GM18867 (cell line): ENCODE measurements at regions not wholly inside any gene's neighbourhood (a gene's known extent, or its start where the extent isn't known, plus 50 kb on each side); places are given as distances from the start of the nearest gene placed in this dataset.
"Not testable (repeated sequence)": the region's sequence is repeated elsewhere in the genome, so short reads cannot be mapped to it uniquely, and the experiment has no call there.

Source experiments
- ATAC-seq: cut with Tn5 transposase; IDR thresholded peaks from one replicate; pipeline ENCODE4 v1.9.1; 2021; ENCODE audit warnings: mild to moderate bottlenecking, moderate library complexity; ENCODE audit not compliant: unreplicated experiment

DNA sequence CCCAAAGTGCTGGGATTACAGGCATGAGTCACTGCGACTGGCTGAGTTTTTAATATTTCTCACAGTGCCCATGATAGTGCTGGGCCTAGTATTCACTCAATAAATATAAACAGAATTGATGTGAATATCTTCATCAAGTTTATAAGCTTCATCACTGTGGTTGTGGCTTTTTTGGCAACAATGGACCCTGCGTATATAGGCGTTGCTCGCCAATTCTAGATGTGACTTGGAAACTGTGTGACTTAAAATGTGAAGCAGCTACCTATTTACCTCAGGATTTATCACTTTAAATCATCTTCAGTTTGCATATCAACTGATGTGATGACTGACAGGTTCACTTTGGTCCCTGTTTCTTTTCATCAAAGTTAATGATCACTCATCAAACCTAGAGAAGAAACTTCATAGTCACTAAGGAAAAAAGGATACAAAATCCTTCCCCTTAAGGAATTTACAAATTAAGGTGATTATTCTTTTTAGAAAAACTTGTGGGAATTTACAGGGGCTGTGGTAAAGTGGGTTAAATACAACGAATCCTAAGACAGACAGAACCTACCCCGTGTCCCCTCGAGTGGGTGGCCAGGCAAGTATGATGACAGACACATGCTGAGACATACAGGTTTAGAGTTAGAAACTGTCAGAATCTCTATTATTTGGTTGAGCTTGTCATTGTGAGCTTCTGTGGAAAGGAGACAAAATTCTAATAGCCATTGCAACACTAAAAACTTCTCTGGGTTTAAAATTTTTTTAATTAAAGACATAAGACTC lies 101.3 kb downstream of the AKAP11 start:
- ATAC-seq = no peak

DNA sequence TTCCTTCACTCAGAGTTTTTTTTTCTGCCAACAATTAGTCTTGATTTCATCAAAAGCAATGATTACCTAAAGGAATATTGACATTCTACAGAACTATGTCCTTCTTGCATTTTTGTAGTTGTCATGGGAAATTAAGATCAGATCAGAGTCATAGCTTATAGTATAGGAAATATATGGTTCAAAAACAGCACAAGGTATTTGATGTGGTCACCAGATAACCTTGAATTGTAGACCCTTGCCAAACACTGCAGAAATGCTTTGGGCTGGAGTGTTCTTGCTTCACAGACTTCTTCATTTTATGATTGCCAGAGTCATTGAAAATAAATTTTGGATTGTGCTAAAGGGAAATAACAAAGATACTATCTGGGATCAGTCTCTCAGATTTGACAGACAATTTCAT lies 103.7 kb downstream of the AKAP11 start:
- no peak for ATAC-seq

DNA sequence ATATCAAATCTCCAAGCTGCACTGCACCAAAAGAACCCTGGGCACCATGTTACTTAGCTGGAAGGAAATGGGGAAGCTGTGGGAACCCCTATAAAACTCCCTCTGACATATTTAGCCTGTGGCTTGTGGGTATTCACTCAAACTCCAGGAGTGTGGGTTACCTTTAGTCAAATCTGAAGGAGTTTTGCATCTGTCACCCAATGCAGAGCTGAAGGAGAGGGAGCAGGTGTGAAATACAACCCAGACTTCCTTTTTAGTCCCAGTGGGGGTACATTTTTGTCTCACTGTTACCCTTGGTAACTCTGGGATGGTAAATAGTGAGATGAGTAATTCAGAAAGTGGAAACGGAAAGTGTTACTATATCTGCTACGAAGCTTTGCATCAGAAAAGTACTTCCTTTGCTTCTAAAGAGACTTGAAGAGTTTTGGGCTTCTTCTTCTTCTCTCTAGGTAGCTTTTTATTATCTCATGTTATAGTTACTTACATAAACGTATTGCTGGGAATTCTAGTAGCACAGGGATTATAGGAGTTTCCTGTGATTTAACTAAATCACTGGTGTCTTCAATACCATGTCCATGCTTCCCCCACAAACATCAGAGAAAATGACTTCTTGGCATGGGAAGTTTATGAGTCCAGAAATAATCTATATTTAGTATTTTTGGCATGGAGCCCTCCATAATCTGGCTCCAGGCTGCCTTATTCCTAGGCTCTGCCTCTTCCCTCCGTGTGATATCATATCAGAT lies 105.9 kb downstream of the AKAP11 start:
- peak; percentile 78 for ATAC-seq

DNA sequence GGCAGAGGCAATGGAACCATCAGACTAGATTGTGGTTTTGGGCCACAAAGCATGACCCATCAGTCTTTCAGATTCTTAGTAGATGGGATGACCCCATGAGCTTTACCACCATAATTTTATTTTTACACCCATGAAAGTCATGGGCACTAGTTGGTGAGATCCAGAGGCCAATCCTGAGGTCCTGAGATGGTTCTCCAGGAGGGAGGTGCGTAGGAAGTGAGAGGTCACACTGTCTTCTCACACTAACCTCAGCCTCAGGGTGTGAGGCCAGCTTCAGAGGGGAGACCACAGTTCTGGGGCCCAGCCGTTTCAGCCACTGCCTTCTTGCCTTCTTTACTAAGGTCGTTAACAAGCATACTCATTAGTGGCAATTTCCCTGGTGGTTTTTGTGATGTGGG lies 106.4 kb downstream of the AKAP11 start:
- peak; percentile 39 for ATAC-seq

- ATAC-seq = no peak
Observed at GRCh38 chr13:42379241-42379640, 107.3 kb downstream of the AKAP11 start.

- ATAC-seq = peak; percentile 48
Observed at GRCh38 chr13:42380420-42381164, 108.6 kb downstream of the AKAP11 start.

GRCh38 chr13:42381165-42381425 lies 109.1 kb downstream of the AKAP11 start:
- peak; percentile 0 for ATAC-seq

- ATAC-seq = not testable (repeated sequence)
Observed at GRCh38 chr13:42381426-42381825, 109.5 kb downstream of the AKAP11 start.

GRCh38 chr13:42383025-42383424 lies 111.1 kb downstream of the AKAP11 start:
- no peak for ATAC-seq

- ATAC-seq = no peak
Observed at GRCh38 chr13:42384265-42384664, 112.3 kb downstream of the AKAP11 start.

DNA sequence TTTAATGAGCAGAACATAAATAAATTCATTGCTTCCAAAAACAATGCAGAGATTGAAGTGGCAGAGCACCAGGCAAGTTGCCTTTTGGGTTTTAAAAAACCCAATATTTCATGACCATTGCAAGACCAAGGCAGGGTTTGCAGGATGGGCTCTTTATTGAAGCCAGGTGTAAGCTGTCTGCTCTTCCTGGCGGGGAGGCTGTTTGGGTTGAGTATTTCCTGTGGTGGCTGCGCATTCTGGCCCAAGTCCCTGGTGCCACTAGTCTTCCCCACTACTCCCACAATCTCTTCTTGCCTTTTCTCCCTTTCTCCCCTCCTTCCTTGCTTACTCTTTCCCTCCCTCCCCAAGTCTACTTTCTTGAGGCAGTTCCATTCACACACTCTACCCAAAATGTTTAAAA lies 116.4 kb downstream of the AKAP11 start:
- no peak for ATAC-seq

GRCh38 chr13:42389041-42389440 lies 117.1 kb downstream of the AKAP11 start:
- ATAC-seq = no peak

- no peak for ATAC-seq
Observed at GRCh38 chr13:42392180-42392579, 120.2 kb downstream of the AKAP11 start.

DNA sequence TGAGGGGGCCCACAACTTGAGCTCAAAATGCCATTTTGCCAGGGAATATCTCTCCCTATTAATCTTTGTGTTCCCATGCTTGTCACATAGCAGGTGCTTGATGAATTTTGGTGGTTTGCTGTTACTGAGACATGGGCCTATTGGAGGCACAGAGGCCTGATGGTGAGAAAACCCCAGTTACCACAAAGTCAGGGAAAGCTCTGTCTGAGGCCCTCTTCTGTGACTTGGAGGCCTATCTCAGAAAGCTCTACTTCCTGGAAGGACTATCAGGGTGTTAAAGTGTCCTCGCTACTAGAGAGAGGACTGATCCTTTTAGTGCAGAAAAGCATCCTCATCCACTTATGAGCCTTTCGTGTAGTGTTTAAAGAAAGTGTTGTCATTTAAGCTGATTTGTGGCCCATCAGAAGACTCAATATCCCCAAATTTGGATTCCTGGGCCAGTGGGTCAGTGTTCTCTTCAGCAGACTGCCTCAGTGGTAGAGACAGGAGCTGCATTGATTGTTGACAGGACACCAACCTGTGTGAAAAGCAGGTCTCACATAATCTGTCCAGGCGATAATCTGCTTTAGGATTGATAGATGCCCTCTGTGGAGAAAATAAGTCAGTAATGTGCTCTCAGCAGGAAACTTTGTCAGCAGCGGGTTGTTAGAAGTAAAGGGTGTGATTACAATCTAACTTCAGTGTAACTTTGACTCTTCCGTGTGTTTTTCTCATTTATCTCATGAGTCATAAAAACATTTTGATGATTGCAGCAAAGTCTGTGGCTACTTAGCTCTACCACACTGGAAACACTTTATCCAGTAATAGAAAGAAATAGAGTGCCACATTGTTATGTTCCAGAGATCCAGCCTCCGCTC lies 121.0 kb downstream of the AKAP11 start:
- ATAC-seq = no peak

GRCh38 chr13:42393573-42394360 lies 121.8 kb downstream of the AKAP11 start:
- ATAC-seq = no peak

DNA sequence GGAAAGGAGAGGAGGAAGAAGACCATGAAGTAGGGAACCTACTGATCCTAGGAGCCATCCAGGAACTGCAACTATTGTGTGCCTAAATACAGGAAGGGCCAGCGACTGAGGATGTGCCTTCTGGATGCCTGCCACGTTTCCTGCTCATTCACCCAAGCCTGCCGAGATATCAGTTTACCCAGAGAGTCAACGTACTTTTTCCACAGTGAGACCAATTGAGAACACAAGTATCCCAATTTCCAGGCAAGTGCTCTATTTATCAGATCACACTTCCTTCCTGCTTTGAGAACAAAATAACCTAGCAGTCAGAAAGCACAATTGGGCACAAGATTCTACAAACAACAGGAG lies 122.4 kb downstream of the AKAP11 start:
- ATAC-seq = no peak

DNA sequence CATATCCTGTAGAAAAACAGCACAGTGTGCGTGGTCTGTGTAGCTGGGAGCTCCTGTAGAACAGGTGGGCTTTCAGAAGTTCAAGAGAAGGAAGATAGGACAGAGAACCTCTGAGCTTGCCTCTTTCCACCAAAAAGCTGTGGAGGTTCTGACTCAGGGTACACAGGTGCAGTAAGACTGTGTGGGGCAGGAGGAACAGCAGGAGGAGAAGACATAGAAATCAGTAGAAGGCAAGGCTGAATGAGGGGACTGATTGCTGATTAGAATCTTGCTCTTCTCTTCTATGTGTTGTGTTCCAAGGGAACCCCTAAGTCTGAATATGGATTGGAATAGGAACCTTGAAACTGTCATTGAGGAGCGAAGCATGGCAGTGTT lies 122.7 kb downstream of the AKAP11 start:
- no peak for ATAC-seq

DNA sequence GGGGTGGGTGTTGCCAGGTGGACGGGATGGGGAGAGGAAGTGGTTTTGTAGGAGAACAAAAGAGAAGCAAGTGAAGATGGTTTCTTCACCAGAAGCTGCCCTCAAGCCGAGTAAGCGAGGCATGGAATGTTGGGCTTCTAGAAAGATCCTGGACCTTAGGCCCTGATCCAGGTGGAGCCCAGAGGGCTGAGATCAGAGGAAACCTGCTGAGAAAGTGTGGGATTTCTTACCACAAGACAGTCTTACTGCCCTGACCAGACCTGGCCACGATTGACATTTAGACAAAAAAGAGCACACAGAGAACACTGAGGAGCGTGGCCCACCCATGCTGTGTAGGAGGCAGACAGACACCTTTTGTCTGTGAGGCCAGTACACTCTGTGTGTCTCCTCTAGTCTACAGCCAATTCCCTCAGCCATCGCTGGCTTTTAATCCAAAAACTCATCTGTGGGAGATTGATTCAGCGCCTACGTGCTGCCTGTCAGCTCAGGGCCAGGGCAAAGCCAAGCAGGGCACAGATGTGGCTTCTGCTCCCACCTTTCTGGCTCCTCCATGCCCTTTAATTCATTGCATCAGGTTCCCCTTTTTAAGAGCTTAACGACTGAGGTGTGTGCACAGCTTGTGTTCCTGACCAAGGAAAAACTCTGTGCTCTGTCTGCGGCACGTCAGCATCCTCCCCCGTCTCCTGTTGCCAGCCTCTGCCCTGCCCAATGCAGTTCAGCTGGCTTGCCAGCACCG lies 123.3 kb downstream of the AKAP11 start:
- ATAC-seq = no peak

- ATAC-seq = no peak
Observed at GRCh38 chr13:42396501-42396900, 124.5 kb downstream of the AKAP11 start.
